PC-9 (cell line): ENCODE measurements at regions not wholly inside any gene's neighbourhood (a gene's known extent, or its start where the extent isn't known, plus 50 kb on each side); places are given as distances from the start of the nearest gene placed in this dataset.

Experiments
- BruUV-seq: library from RNA; stranded (reverse); fragments of 400-500 nt; replicated peaks from 2 replicates; lab custom pipeline; 2021; lab: Mats Ljungman, UMichigan
- CTCF ChIA-PET: fragments of 300-600 bp; sonication (Branson Sonifier 250); formaldehyde crosslinking; loops from one replicate; lab custom pipeline; 2022; ENCODE audit warnings: antibody characterized with exemption; lab: Charles Lee
- POLR2A ChIA-PET: fragments of 300-600 bp; sonication (Branson Sonifier 250); formaldehyde crosslinking; loops from one replicate; lab custom pipeline; 2022; ENCODE audit warnings: antibody characterized with exemption; ENCODE audit not compliant: unreplicated experiment; lab: Charles Lee
- DNase-seq, 2 experiments: peaks; one replicate each; pipeline versions ENCODE4 v3.0.0 to v3.0.0-alpha.2; 2015 to 2022; ENCODE audit warnings: mixed read lengths in 1 of 2
- H2AFZ ChIP-seq: fragments of 200-600 bp; sonication (generic); 2 replicates; pipeline ENCODE4 v1.8.1; 2017; ENCODE audit warnings: antibody characterized with exemption
- H3F3A ChIP-seq: fragments of 200-600 bp; sonication (generic); 2 replicates; pipeline ENCODE4 v1.8.1; 2017; ENCODE audit warnings: antibody characterized with exemption, mild to moderate bottlenecking, low read depth; ENCODE audit not compliant: insufficient read depth
- H3K27ac ChIP-seq: fragments of 200-600 bp; sonication (generic); 2 replicates; pipeline ENCODE4 v1.6.1; 2016; ENCODE audit warnings: mixed run types
- H3K27me3 ChIP-seq: fragments of 200-600 bp; sonication (generic); 2 replicates; pipeline ENCODE4 v1.6.1; 2016; ENCODE audit warnings: low read depth, mixed run types; ENCODE audit not compliant: insufficient read depth
- H3K36me3 ChIP-seq: fragments of 200-600 bp; sonication (generic); 2 replicates; pipeline ENCODE4 v1.6.1; 2016; ENCODE audit warnings: low read depth, mixed run types
- H3K4me1 ChIP-seq: fragments of 200-600 bp; sonication (generic); replicated peaks from 2 replicates; pipeline ENCODE4 v1.6.1; 2016; ENCODE audit warnings: mixed run types; ENCODE audit not compliant: insufficient read depth
- H3K4me2 ChIP-seq: fragments of 200-600 bp; sonication (generic); 2 replicates; pipeline ENCODE4 v1.6.1; 2017; ENCODE audit warnings: mixed run types
- H3K4me3 ChIP-seq: fragments of 200-600 bp; sonication (generic); 2 replicates; pipeline ENCODE4 v1.6.1; 2016; ENCODE audit warnings: mixed run types
- H3K79me2 ChIP-seq: fragments of 200-600 bp; sonication (generic); 2 replicates; pipeline ENCODE4 v1.6.1; 2017; ENCODE audit warnings: low read depth, mixed run types
- H3K9me2 ChIP-seq: fragments of 200-600 bp; sonication (generic); 2 replicates; pipeline ENCODE4 v1.8.1; 2017; ENCODE audit warnings: mild to moderate bottlenecking; ENCODE audit not compliant: insufficient read depth
- H3K9me3 ChIP-seq: fragments of 200-600 bp; sonication (generic); 2 replicates; pipeline ENCODE4 v1.8.1; 2016; ENCODE audit warnings: low read depth; ENCODE audit not compliant: insufficient read depth
- H4K20me1 ChIP-seq: fragments of 200-600 bp; sonication (generic); 2 replicates; pipeline ENCODE4 v1.8.1; 2017; ENCODE audit not compliant: insufficient read depth
- EZH2 ChIP-seq: fragments of 200-600 bp; sonication (generic); IDR thresholded peaks from 2 replicates; pipeline ENCODE4 v1.8.0; 2017; ENCODE audit warnings: antibody characterized with exemption, low read depth
- intact Hi-C: fragments of 100-400 bp; cut with micrococcal nuclease; formaldehyde crosslinking; loops from one replicate; pipeline ENCODE4 v1.10.0; 2022; ENCODE audit not compliant: unreplicated experiment
- TF ChIP-seq, protein P1 (sequence below): fragments of 200-600 bp; sonication (generic); conservative IDR thresholded peaks from 2 replicates; pipeline ENCODE4 v1.6.1; 2017; ENCODE audit warnings: mixed run types, antibody characterized with exemption, mild to moderate bottlenecking, moderate library complexity

DNA sequence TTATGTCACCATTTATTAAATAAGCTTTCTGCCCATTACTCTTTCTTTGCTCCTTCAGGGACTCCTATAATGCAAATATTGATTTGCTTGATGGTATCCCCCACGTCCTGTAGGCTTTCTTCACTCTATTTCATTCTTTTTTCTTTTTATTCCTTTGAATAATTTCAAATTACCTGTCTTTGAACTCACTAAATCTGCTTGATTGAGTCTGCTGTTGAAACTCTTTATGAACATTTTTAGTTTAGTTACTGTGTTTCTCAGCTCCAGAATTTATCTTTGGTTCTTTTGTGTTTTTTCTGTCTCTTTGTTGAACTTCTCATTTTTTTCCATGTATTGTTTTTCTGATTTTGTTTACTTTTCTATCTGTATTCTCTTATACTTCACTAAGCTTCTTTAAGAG, 254.4 kb upstream of the CCL2 start:
- ChIA-PET POLR2A (no interaction called here), CTCF (no interaction called here)
- Histone ChIP-seq H2AFZ (no peak overlapping the region), H3K36me3 (no peaks in the 10 kb centered on the region), H3F3A (no peaks in the 10 kb centered on the region), H3K9me3 (no peaks in the 10 kb centered on the region), H3K27me3 (no peaks in the 10 kb centered on the region), H3K4me1 (no peaks in the 10 kb centered on the region), H4K20me1 (no peaks in the 10 kb centered on the region), H3K9me2 (no peaks in the 10 kb centered on the region), H3K79me2 (no peaks in the 10 kb centered on the region), H3K27ac (no peak overlapping the region), H3K4me3 (no peak overlapping the region), H3K4me2 (no peak overlapping the region)
- intact Hi-C loops: no loop called here
- TF ChIP-seq, protein P1, sequence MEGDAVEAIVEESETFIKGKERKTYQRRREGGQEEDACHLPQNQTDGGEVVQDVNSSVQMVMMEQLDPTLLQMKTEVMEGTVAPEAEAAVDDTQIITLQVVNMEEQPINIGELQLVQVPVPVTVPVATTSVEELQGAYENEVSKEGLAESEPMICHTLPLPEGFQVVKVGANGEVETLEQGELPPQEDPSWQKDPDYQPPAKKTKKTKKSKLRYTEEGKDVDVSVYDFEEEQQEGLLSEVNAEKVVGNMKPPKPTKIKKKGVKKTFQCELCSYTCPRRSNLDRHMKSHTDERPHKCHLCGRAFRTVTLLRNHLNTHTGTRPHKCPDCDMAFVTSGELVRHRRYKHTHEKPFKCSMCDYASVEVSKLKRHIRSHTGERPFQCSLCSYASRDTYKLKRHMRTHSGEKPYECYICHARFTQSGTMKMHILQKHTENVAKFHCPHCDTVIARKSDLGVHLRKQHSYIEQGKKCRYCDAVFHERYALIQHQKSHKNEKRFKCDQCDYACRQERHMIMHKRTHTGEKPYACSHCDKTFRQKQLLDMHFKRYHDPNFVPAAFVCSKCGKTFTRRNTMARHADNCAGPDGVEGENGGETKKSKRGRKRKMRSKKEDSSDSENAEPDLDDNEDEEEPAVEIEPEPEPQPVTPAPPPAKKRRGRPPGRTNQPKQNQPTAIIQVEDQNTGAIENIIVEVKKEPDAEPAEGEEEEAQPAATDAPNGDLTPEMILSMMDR: no peak
- TF ChIP-seq EZH2: no peak
- DNase-seq: no peak
- BruUV-seq: no TSS peak

DNA sequence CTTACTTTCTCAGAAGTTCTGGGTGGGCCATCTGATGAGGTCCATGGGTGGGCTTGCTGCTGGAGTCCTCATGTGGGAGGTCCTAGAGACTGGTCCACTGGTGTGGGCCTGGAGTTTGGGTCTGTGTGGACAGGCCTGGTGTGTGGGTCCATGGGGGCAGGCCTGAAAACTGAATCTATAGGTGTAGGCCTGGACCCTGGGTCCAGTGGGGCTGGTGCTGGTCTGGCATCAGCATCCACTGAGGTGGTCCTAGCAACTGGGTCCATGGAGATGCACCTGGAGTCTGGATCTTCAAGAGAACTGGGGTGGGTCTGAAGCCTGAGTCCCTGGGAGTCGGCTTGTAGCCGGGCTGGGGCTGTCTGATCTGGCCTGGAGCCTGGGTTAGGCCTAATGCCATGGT, 253.8 kb upstream of the CCL2 start:
- H3K27ac ChIP-seq: no peak overlapping the region
- H3F3A ChIP-seq: no peaks in the 10 kb centered on the region
- BruUV-seq: no TSS peak
- ChIA-PET POLR2A (no interaction called here), CTCF (no interaction called here)
- no peak for DNase-seq
- H4K20me1 ChIP-seq: no peaks in the 10 kb centered on the region
- TF ChIP-seq, protein P1: no peak
- no peak for TF ChIP-seq EZH2
- no peaks in the 10 kb centered on the region for H3K9me3 ChIP-seq
- no peak overlapping the region for H3K4me3 ChIP-seq
- no peaks in the 10 kb centered on the region for H3K4me1 ChIP-seq
- no peaks in the 10 kb centered on the region for H3K36me3 ChIP-seq
- no peak overlapping the region for H2AFZ ChIP-seq
- no peak overlapping the region for H3K4me2 ChIP-seq
- no peaks in the 10 kb centered on the region for H3K9me2 ChIP-seq
- H3K27me3 ChIP-seq: peaks cover 4% of the 10 kb centered on the region; the same call in 1 of the 2 replicates
- intact Hi-C loops: no loop called here
- no peaks in the 10 kb centered on the region for H3K79me2 ChIP-seq

DNA sequence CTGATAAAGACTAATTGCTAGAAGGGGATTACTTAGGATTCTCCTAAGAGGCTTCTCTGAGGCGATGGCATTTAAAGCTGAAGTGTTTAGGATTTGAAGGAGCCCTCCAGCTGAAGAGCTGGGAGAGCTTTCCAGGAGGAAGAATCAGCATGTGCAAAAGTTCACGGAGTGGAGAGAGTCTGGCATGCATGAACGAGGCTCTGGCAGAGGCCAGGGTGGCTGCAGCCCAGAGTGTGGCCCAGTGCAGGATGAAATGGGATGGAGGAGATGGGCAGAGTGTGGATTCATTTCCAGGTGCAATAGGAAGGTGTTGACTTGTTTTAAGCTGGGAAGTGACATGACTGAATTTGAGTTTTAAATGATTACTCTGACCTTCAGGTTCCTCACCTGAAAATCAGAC, 249.0 kb upstream of the CCL2 start:
- no peak overlapping the region for H2AFZ ChIP-seq
- no peaks in the 10 kb centered on the region for H3K9me3 ChIP-seq
- POLR2A ChIA-PET: no interaction called here
- no peaks in the 10 kb centered on the region for H3K36me3 ChIP-seq
- no peaks in the 10 kb centered on the region for H4K20me1 ChIP-seq
- no peak overlapping the region for H3K27ac ChIP-seq
- H3F3A ChIP-seq: no peaks in the 10 kb centered on the region
- DNase-seq: no peak
- TF ChIP-seq EZH2: no peak
- TF ChIP-seq, protein P1: no peak
- BruUV-seq: no TSS peak
- no peaks in the 10 kb centered on the region for H3K79me2 ChIP-seq
- intact Hi-C loops: no loop called here
- peaks cover 8% of the 10 kb centered on the region; the same call in 1 of the 2 replicates for H3K27me3 ChIP-seq
- no peak overlapping the region for H3K4me3 ChIP-seq
- H3K9me2 ChIP-seq: no peaks in the 10 kb centered on the region
- no peak overlapping the region for H3K4me2 ChIP-seq
- H3K4me1 ChIP-seq: no peaks in the 10 kb centered on the region
- CTCF ChIA-PET: no interaction called here
